Lower leg skin (tissue), 3 donors: ENCODE measurements at regions not wholly inside any gene's neighbourhood (a gene's known extent, or its start where the extent isn't known, plus 50 kb on each side); places are given as distances from the start of the nearest gene placed in this dataset.
"Not testable (repeated sequence)": the region's sequence is repeated elsewhere in the genome, so short reads cannot be mapped to it uniquely, and the experiment has no call there.

Source experiments
- POLR2A ChIP-seq, 2 donors: fragments of 450-650 bp; IDR thresholded peaks; one replicate each; pipeline ENCODE4 v1.6.1; 2016 to 2017; ENCODE audit warnings: antibody characterized with exemption in 2 of 2, mild to moderate bottlenecking in 1 of 2, moderate library complexity in 1 of 2
- TF ChIP-seq, protein P1 (sequence below), 3 donors: fragments of 450-650 bp; IDR thresholded peaks; one replicate each; pipeline ENCODE4 v1.5.1; 2016; ENCODE audit warnings: antibody characterized with exemption in 3 of 3, mild to moderate bottlenecking in 3 of 3, moderate library complexity in 2 of 3

DNA sequence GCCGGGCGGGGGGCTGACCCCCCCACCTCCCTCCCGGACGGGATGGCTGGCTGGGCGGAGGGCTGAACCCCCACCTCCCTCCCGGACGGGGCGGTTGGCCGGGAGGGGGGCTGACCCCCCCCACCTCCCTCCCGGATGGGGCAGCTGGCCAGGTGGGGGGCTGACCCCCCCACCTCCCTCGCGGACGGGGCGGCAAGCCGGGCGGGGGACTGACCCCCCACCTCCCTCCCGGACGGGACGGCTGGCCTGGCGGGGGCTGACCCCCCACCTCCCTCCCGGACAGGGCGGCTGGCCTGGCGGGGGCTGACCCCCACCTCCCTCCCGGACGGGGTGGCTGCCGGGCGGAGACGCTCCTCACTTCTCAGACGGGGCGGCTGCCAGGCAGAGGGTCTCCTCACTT lies 440.1 kb upstream of the ISX start:
- TF ChIP-seq, protein P1, sequence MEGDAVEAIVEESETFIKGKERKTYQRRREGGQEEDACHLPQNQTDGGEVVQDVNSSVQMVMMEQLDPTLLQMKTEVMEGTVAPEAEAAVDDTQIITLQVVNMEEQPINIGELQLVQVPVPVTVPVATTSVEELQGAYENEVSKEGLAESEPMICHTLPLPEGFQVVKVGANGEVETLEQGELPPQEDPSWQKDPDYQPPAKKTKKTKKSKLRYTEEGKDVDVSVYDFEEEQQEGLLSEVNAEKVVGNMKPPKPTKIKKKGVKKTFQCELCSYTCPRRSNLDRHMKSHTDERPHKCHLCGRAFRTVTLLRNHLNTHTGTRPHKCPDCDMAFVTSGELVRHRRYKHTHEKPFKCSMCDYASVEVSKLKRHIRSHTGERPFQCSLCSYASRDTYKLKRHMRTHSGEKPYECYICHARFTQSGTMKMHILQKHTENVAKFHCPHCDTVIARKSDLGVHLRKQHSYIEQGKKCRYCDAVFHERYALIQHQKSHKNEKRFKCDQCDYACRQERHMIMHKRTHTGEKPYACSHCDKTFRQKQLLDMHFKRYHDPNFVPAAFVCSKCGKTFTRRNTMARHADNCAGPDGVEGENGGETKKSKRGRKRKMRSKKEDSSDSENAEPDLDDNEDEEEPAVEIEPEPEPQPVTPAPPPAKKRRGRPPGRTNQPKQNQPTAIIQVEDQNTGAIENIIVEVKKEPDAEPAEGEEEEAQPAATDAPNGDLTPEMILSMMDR (IDR thresholded peaks at IDR 0.05), result not testable (repeated sequence)
- TF ChIP-seq POLR2A (IDR thresholded peaks at IDR 0.05), result not testable (repeated sequence)
